H9 (cell line): ENCODE measurements at regions not wholly inside any gene's neighbourhood (a gene's known extent, or its start where the extent isn't known, plus 50 kb on each side); places are given as distances from the start of the nearest gene placed in this dataset.
A peak's percentile ranks its signal among the peaks of the same experiment; 100 is the strongest.

ENCODE experiments used
- DNase-seq: peaks from one replicate; pipeline ENCODE4 v3.0.0-alpha.2; 2017
- H2AFZ ChIP-seq: one replicate; pipeline ENCODE4 v1.6.1; 2013; ENCODE audit warnings: mild to moderate bottlenecking, low read length, control low read depth, moderate library complexity
- H2AK5ac ChIP-seq: 2 replicates; pipeline ENCODE4 v1.6.1; 2013; ENCODE audit warnings: low read length, control low read depth, mixed read lengths; ENCODE audit not compliant: insufficient read length
- H2BK120ac ChIP-seq: one replicate; pipeline ENCODE4 v1.6.1; 2013; ENCODE audit warnings: low read depth, mild to moderate bottlenecking, low read length, control low read depth, inconsistent platforms; ENCODE audit not compliant: poor library complexity, severe bottlenecking
- H2BK12ac ChIP-seq: 2 replicates; pipeline ENCODE4 v1.6.1; 2013; ENCODE audit warnings: low read length, control low read depth, mixed read lengths, low read depth; ENCODE audit not compliant: insufficient read length
- H2BK15ac ChIP-seq: 2 replicates; pipeline ENCODE4 v1.6.1; 2013; ENCODE audit warnings: low read depth, low read length, control low read depth
- H2BK20ac ChIP-seq: one replicate; pipeline ENCODE4 v1.6.1; 2013; ENCODE audit warnings: low read depth, mild to moderate bottlenecking, low read length, control low read depth, inconsistent platforms; ENCODE audit not compliant: poor library complexity, severe bottlenecking
- H2BK5ac ChIP-seq: 2 replicates; pipeline ENCODE4 v1.6.1; 2013; ENCODE audit warnings: low read length, control low read depth, mixed read lengths; ENCODE audit not compliant: insufficient read length
- H3K14ac ChIP-seq: 2 replicates; pipeline ENCODE4 v1.6.1; 2013; ENCODE audit warnings: low read length, control low read depth; ENCODE audit not compliant: insufficient read depth
- H3K18ac ChIP-seq: 2 replicates; pipeline ENCODE4 v1.6.1; 2013; ENCODE audit warnings: low read depth, mild to moderate bottlenecking, mixed read lengths, low read length, control low read depth; ENCODE audit not compliant: insufficient read length
- H3K23ac ChIP-seq: 2 replicates; pipeline ENCODE4 v1.6.1; 2013; ENCODE audit warnings: low read length, control low read depth, mixed read lengths, low read depth; ENCODE audit not compliant: insufficient read length
- H3K23me2 ChIP-seq: 2 replicates; pipeline ENCODE4 v1.6.1; 2013; ENCODE audit warnings: low read depth, mild to moderate bottlenecking, mixed read lengths, low read length, control low read depth; ENCODE audit not compliant: insufficient read length, poor library complexity, severe bottlenecking
- H3K27ac ChIP-seq: 2 replicates; pipeline ENCODE4 v1.5.1; 2013; ENCODE audit warnings: low read length, control low read depth, mixed read lengths, low read depth; ENCODE audit not compliant: insufficient read length
- H3K27me3 ChIP-seq: 2 replicates; pipeline ENCODE4 v1.6.1; 2013; ENCODE audit warnings: low read length, control low read depth, inconsistent platforms; ENCODE audit not compliant: insufficient read depth
- H3K4ac ChIP-seq: 2 replicates; pipeline ENCODE4 v1.6.1; 2013; ENCODE audit warnings: low read depth, mild to moderate bottlenecking, control low read depth, inconsistent platforms, low read length, moderate library complexity
- H3K4me1 ChIP-seq: 2 replicates; pipeline ENCODE4 v1.6.1; 2013; ENCODE audit warnings: low read length, control low read depth, inconsistent platforms; ENCODE audit not compliant: insufficient read depth
- H3K4me2 ChIP-seq: 2 replicates; pipeline ENCODE4 v1.6.1; 2013; ENCODE audit warnings: low read length, control low read depth, mixed read lengths; ENCODE audit not compliant: insufficient read length, insufficient read depth
- H3K56ac ChIP-seq: 2 replicates; pipeline ENCODE4 v1.6.1; 2013; ENCODE audit warnings: low read depth, mild to moderate bottlenecking, mixed read lengths, low read length, control low read depth; ENCODE audit not compliant: insufficient read length
- H3K79me1 ChIP-seq: 2 replicates; pipeline ENCODE4 v1.6.1; 2013; ENCODE audit warnings: low read depth, mild to moderate bottlenecking, moderate library complexity, low read length, control low read depth, inconsistent platforms; ENCODE audit not compliant: insufficient read depth, poor library complexity, severe bottlenecking
- H3K79me2 ChIP-seq: 2 replicates; pipeline ENCODE4 v1.6.1; 2013; ENCODE audit warnings: low read length, control low read depth, inconsistent platforms; ENCODE audit not compliant: insufficient read depth
- H3K9ac ChIP-seq: 2 replicates; pipeline ENCODE4 v1.6.1; 2013; ENCODE audit warnings: low read length, control low read depth, mixed read lengths; ENCODE audit not compliant: insufficient read length; ENCODE audit errors: extremely low read depth
- H3K9me3 ChIP-seq: one replicate; pipeline ENCODE4 v1.6.1; 2013; ENCODE audit warnings: low read depth, low read length, inconsistent platforms; ENCODE audit not compliant: control insufficient read depth
- H3T11ph ChIP-seq: one replicate; pipeline ENCODE4 v1.6.1; 2013; ENCODE audit warnings: mild to moderate bottlenecking, low read length, control low read depth, inconsistent platforms
- H4K20me1 ChIP-seq: one replicate; pipeline ENCODE4 v1.6.1; 2013; ENCODE audit not compliant: control insufficient read depth, insufficient read length, insufficient read depth
- H4K5ac ChIP-seq: 2 replicates; pipeline ENCODE4 v1.6.1; 2013; ENCODE audit warnings: low read depth, mild to moderate bottlenecking, mixed read lengths, low read length, control low read depth; ENCODE audit not compliant: insufficient read length
- H4K8ac ChIP-seq: replicated peaks from 2 replicates; pipeline ENCODE4 v1.6.1; 2013; ENCODE audit warnings: low read length, control low read depth, mixed read lengths, low read depth; ENCODE audit not compliant: insufficient read length
- H4K91ac ChIP-seq: 2 replicates; pipeline ENCODE4 v1.6.1; 2013; ENCODE audit warnings: low read depth, mild to moderate bottlenecking, moderate library complexity, mixed read lengths, low read length, control low read depth; ENCODE audit not compliant: insufficient read length
- H3K27ac Mint-ChIP-seq, 3 experiments: 2 replicates in 2 of 3; 3 replicates in 1 of 3; pipeline ENCODE4 v1.8.0; 2020 to 2021; ENCODE audit warnings: mixed read lengths in 3 of 3, mild to moderate bottlenecking in 1 of 3, moderate library complexity in 1 of 3
- H3K27me3 Mint-ChIP-seq: 2 replicates; pipeline ENCODE4 v1.8.0; 2021; ENCODE audit warnings: low read depth, mild to moderate bottlenecking, moderate library complexity, mixed read lengths
- H3K36me3 Mint-ChIP-seq, 3 experiments: 2 replicates in 2 of 3; 3 replicates in 1 of 3; pipeline ENCODE4 v1.8.0; 2020 to 2021; ENCODE audit warnings: low read depth in 3 of 3, mixed read lengths in 3 of 3; ENCODE audit not compliant: insufficient read depth in 1 of 3
- H3K4me1 Mint-ChIP-seq, 2 experiments: 2 replicates each; pipeline ENCODE4 v1.8.0; 2020; ENCODE audit warnings: mixed read lengths in 2 of 2
- H3K4me3 Mint-ChIP-seq, 2 experiments: 2 replicates in 1 of 2; 3 replicates in 1 of 2; pipeline ENCODE4 v1.8.0; 2020 to 2021; ENCODE audit warnings: mild to moderate bottlenecking in 2 of 2, mixed read lengths in 2 of 2, moderate library complexity in 1 of 2
- H3K9me3 Mint-ChIP-seq, 2 experiments: 2 replicates in 1 of 2; 3 replicates in 1 of 2; pipeline ENCODE4 v1.8.0; 2020; ENCODE audit warnings: mild to moderate bottlenecking in 2 of 2, mixed read lengths in 2 of 2, moderate library complexity in 1 of 2
- WGBS: extraction: QIAGEN DNeasy Blood & Tissue Kit; methylation state at CpG from one replicate; pipeline ENCODE4 v1.1.7; 2013; ENCODE audit warnings: missing lambda C conversion rate, low lambda C conversion rate, mixed read lengths; ENCODE audit not compliant: insufficient read length; ENCODE audit errors: extremely low coverage; 5-methylcytosine and 5-hydroxymethylcytosine counted together
- TF ChIP-seq, protein P1 (sequence below): fragments of 200-600 bp; sonication (generic); conservative IDR thresholded peaks from 3 replicates; pipeline ENCODE4 v1.8.0; 2021; ENCODE audit warnings: antibody characterized with exemption, mild to moderate bottlenecking

DNA sequence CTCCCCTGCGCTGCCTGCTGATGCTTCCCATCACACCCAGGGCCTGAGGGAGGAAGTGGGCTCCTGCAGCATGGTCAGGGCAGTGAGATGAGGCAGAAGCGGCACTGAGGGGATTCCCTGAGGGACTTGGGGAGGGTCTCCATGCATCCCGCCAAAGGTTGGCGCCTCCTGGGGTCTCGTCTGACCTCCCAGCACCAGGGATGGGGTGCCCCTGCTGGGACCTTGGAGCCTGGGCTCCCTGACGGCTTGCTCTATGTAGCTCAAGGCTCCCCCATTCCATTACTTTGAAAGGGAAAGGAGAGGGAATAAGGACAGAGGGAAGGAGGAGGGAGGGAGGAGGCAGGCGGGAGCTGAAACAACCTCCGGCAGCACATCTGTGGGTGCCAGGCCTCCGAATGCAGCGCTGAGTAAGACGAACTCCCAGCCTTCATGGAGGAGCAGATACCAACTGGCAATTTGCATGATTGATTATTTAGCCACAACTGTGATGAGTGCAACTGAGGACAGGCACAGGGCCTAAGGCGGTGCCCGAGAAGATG lies 259.3 kb downstream of the ERMARD start:
- H2BK12ac ChIP-seq: no peak overlapping the region
- H3K9me3 ChIP-seq: no peaks in the 10 kb centered on the region
- DNase-seq: peak; percentile 27
- no peak overlapping the region for H2AFZ ChIP-seq
- no peaks in the 10 kb centered on the region for H3K79me2 ChIP-seq
- H2BK120ac ChIP-seq: no peak overlapping the region
- no peak overlapping the region for H3K56ac ChIP-seq
- H3K4me3 Mint-ChIP-seq: no peak overlapping the region
- H4K20me1 ChIP-seq: no peaks in the 10 kb centered on the region
- no peak overlapping the region for H4K8ac ChIP-seq
- H3K36me3 Mint-ChIP-seq: peaks cover under 1 to 4% (median under 1%) of the 10 kb centered on the region in 3 experiments; a peak in 5 of 7 replicates
- H3K4ac ChIP-seq: no peak overlapping the region
- H3K27ac Mint-ChIP-seq: no peak overlapping the region
- peaks cover 31% of the 10 kb centered on the region for H3K27me3 Mint-ChIP-seq
- no peak overlapping the region for H3K27ac ChIP-seq
- no peak overlapping the region for H2BK20ac ChIP-seq
- no peak overlapping the region for H3K14ac ChIP-seq
- H4K5ac ChIP-seq: no peak overlapping the region
- no peaks in the 10 kb centered on the region for H3K27me3 ChIP-seq
- H3T11ph ChIP-seq: no peak overlapping the region
- no CpG with 5 or more reads among the region's 13 CpGs for WGBS
- no peak overlapping the region for H3K9ac ChIP-seq
- no peak overlapping the region for H2AK5ac ChIP-seq
- no peak overlapping the region for H2BK15ac ChIP-seq
- H3K23me2 ChIP-seq: peaks cover 8% of the 10 kb centered on the region
- H3K23ac ChIP-seq: no peak overlapping the region
- H3K79me1 ChIP-seq: no peaks in the 10 kb centered on the region
- H4K91ac ChIP-seq: peak overlapping the region; percentile 1
- H3K4me2 ChIP-seq: no peak overlapping the region
- TF ChIP-seq, protein P1, sequence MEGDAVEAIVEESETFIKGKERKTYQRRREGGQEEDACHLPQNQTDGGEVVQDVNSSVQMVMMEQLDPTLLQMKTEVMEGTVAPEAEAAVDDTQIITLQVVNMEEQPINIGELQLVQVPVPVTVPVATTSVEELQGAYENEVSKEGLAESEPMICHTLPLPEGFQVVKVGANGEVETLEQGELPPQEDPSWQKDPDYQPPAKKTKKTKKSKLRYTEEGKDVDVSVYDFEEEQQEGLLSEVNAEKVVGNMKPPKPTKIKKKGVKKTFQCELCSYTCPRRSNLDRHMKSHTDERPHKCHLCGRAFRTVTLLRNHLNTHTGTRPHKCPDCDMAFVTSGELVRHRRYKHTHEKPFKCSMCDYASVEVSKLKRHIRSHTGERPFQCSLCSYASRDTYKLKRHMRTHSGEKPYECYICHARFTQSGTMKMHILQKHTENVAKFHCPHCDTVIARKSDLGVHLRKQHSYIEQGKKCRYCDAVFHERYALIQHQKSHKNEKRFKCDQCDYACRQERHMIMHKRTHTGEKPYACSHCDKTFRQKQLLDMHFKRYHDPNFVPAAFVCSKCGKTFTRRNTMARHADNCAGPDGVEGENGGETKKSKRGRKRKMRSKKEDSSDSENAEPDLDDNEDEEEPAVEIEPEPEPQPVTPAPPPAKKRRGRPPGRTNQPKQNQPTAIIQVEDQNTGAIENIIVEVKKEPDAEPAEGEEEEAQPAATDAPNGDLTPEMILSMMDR: no peak
- H2BK5ac ChIP-seq: no peak overlapping the region
- no peak overlapping the region for H3K18ac ChIP-seq
- peaks cover under 1 to 3% of the 10 kb centered on the region in 2 experiments; a peak in 4 of 5 replicates for H3K9me3 Mint-ChIP-seq
- peaks cover 13% of the 10 kb centered on the region; the same call in 1 of the 2 replicates for H3K4me1 ChIP-seq
- peaks cover 45 to 49% of the 10 kb centered on the region in 2 experiments for H3K4me1 Mint-ChIP-seq
